Activated B cell treated with CpG ODN at 0.5 μM for 24 hours (primary cell): ENCODE measurements at regions not wholly inside any gene's neighbourhood (a gene's known extent, or its start where the extent isn't known, plus 50 kb on each side); places are given as distances from the start of the nearest gene placed in this dataset.

Experiments
- ATAC-seq: fragments of 200-7000 bp; cut with Tn5 transposase; one replicate; pipeline ENCODE4 v1.10.0; 2021; ENCODE audit warnings: low read depth, mild to moderate bottlenecking, moderate library complexity
- CTCF ChIA-PET: fragments of 350-600 bp; sonication (Branson Sonifier 250); formaldehyde crosslinking; loops from one replicate; lab custom pipeline; 2021; ENCODE audit warnings: antibody characterized with exemption; lab: Charles Lee
- POLR2A ChIA-PET: fragments of 350-600 bp; sonication (Branson Sonifier 250); formaldehyde crosslinking; loops from one replicate; lab custom pipeline; 2021; ENCODE audit warnings: antibody characterized with exemption; lab: Charles Lee
- DNase-seq: peaks from one replicate; pipeline ENCODE4 v3.0.0; 2022
- H3K27ac Mint-ChIP-seq: one replicate; pipeline ENCODE4 v1.8.0; 2020; ENCODE audit warnings: mixed read lengths
- H3K27me3 Mint-ChIP-seq: one replicate; pipeline ENCODE4 v1.8.0; 2021; ENCODE audit warnings: mixed read lengths
- H3K36me3 Mint-ChIP-seq: one replicate; pipeline ENCODE4 v1.8.0; 2021; ENCODE audit warnings: low read depth, mixed read lengths
- H3K4me1 Mint-ChIP-seq: one replicate; pipeline ENCODE4 v1.8.0; 2021; ENCODE audit warnings: mixed read lengths
- H3K4me3 Mint-ChIP-seq: one replicate; pipeline ENCODE4 v1.8.0; 2020; ENCODE audit warnings: mild to moderate bottlenecking, mixed read lengths
- H3K9me3 Mint-ChIP-seq: one replicate; pipeline ENCODE4 v1.8.0; 2020; ENCODE audit warnings: mixed read lengths
- intact Hi-C: fragments of 100-400 bp; cut with micrococcal nuclease; formaldehyde crosslinking; loops from one replicate; pipeline ENCODE4 v1.15.1; 2024
- TF ChIP-seq, protein P1 (sequence below): fragments of 200-600 bp; IDR thresholded peaks from one replicate; pipeline ENCODE4 v1.8.0; 2022; ENCODE audit warnings: antibody characterized with exemption, mild to moderate bottlenecking

DNA sequence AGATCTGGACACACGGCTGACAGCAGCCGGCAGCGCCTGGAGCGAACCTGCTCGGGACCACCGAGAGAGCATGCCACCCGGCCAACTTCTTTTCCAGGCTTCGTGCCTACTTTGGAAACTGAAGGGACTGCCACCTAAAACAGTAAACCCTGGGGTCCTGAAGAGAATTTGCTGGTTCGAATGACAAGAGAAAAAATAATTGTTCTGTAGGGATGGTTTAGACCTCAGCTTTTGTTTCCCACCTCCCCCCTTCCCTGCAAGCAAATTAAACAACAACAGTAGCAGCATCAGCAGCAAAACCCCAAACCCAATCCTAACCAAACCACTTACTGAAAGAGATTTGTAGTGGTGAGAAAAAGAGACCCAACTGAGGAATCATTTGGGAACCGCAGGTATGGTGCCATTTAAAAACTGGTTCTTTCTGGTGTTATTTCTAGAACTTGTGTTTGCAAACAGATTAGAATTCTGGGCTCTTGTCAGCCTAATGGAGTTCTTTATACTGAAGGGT lies 105.6 kb downstream of the LEPR start:
- peaks cover 37% of the 10 kb centered on the region for H3K27me3 Mint-ChIP-seq
- no peak overlapping the region for H3K27ac Mint-ChIP-seq
- no peaks in the 10 kb centered on the region for H3K4me1 Mint-ChIP-seq
- ChIA-PET POLR2A (no interaction called here), CTCF (no interaction called here)
- TF ChIP-seq, protein P1, sequence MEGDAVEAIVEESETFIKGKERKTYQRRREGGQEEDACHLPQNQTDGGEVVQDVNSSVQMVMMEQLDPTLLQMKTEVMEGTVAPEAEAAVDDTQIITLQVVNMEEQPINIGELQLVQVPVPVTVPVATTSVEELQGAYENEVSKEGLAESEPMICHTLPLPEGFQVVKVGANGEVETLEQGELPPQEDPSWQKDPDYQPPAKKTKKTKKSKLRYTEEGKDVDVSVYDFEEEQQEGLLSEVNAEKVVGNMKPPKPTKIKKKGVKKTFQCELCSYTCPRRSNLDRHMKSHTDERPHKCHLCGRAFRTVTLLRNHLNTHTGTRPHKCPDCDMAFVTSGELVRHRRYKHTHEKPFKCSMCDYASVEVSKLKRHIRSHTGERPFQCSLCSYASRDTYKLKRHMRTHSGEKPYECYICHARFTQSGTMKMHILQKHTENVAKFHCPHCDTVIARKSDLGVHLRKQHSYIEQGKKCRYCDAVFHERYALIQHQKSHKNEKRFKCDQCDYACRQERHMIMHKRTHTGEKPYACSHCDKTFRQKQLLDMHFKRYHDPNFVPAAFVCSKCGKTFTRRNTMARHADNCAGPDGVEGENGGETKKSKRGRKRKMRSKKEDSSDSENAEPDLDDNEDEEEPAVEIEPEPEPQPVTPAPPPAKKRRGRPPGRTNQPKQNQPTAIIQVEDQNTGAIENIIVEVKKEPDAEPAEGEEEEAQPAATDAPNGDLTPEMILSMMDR, result no peak
- intact Hi-C loops, result no loop called here
- H3K4me3 Mint-ChIP-seq, result no peak overlapping the region
- ATAC-seq (no peak), DNase-seq (no peak)
- H3K9me3 Mint-ChIP-seq, result no peaks in the 10 kb centered on the region
- no peaks in the 10 kb centered on the region for H3K36me3 Mint-ChIP-seq

DNA sequence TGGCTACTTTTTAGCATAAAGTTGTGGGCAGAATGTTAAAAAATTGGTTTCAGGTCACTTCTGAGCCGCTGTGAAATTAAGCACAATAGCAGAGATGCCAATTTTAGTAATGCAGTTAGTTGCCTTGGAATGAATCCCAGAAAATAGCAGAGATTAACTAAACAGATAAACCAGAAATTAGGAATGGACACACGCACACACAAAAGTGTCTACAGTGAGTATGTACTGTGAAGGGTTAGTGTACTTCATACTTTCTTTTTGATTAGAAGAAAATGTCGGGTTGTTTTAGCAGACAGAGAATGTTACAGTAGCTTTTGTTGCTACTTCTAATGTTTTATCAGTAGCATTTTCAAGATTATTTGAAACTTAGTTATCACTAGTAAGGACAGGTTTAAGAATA lies 106.7 kb downstream of the LEPR start:
- Mint-ChIP-seq H3K9me3 (peaks cover 3% of the 10 kb centered on the region), H3K4me1 (no peaks in the 10 kb centered on the region), H3K27ac (no peak overlapping the region), H3K4me3 (no peak overlapping the region), H3K36me3 (no peaks in the 10 kb centered on the region), H3K27me3 (peaks cover 39% of the 10 kb centered on the region)
- ATAC-seq (no peak), DNase-seq (no peak)
- ChIA-PET POLR2A (no interaction called here), CTCF (no interaction called here)
- intact Hi-C loops, result no loop called here
- TF ChIP-seq, protein P1, result no peak

DNA sequence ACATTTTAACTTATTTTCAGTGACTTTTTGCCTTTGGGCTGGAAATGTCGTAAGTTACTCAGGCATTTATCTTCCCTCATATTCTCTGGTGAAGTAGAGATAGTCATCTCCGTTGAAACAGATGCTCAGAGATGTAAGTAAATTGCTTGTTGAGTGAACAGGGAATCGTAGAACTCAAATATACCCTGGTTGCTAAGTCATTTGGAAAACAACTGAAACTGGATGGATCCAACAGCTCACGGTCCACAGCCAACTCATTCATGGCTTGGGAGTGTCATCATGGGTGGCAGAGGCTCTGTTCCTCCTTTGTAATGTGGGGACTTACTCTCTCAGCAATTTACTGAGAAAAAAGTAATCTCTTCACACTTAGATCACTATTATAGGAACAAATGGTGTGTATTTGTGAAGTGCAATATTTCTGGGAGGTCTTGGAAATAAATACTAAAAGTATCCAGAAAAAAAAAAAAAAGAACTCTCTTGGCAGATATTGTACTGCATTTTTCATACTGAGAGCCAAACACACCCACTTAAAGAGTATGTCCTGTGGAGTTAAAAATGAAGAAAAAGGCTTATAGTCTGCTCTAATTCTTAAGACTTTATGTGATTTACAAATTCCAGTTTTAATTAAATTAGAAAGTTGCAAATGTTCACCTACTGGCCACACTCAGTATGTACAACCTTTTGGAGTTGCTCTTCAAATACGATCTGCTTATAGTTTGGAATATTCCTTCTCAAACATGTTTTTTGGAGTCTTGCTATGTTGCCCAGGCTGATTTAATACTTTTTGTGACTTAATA lies 107.4 kb downstream of the LEPR start:
- intact Hi-C loops, result no loop called here
- ATAC-seq (no peak), DNase-seq (no peak)
- TF ChIP-seq, protein P1, result no peak
- Mint-ChIP-seq H3K36me3 (no peaks in the 10 kb centered on the region), H3K4me3 (no peak overlapping the region), H3K9me3 (peaks cover 8% of the 10 kb centered on the region), H3K4me1 (no peaks in the 10 kb centered on the region), H3K27me3 (peaks cover 42% of the 10 kb centered on the region), H3K27ac (no peak overlapping the region)
- ChIA-PET CTCF (no interaction called here), POLR2A (no interaction called here)

DNA sequence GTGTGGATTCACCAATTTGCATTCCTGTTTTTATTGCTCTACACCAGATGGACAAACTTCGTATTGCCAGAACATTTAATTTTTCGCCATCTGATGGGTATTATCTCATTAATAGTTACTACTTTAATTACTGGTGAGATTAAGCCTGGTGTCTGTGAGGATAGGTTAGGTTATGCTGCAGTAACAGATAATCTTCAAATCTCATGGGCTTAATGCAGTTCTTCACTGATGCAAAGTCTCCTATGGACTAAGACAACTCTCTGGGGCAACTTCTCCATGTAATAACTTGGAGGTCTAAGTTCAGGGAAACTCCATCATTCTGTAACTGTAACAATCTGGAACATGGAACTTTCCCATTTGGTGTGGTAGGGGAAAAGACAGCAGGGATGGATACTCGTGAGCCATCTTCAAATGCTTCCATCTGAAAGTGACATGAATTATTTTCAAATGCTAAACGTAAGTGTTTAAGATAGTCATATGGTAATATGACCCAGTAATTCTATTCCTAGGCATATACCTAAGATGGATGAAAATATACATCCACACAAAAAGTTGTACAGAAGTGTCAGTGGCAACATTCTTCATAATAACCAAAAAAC lies 111.6 kb downstream of the LEPR start:
- no peaks in the 10 kb centered on the region for H3K4me1 Mint-ChIP-seq
- intact Hi-C loops, result no loop called here
- H3K4me3 Mint-ChIP-seq, result no peak overlapping the region
- H3K36me3 Mint-ChIP-seq, result no peaks in the 10 kb centered on the region
- CTCF ChIA-PET, result no interaction called here
- peaks cover 17% of the 10 kb centered on the region for H3K27me3 Mint-ChIP-seq
- POLR2A ChIA-PET, result no interaction called here
- ATAC-seq, result no peak
- peaks cover 8% of the 10 kb centered on the region for H3K9me3 Mint-ChIP-seq
- TF ChIP-seq, protein P1, result no peak
- no peak overlapping the region for H3K27ac Mint-ChIP-seq
- DNase-seq, result no peak

DNA sequence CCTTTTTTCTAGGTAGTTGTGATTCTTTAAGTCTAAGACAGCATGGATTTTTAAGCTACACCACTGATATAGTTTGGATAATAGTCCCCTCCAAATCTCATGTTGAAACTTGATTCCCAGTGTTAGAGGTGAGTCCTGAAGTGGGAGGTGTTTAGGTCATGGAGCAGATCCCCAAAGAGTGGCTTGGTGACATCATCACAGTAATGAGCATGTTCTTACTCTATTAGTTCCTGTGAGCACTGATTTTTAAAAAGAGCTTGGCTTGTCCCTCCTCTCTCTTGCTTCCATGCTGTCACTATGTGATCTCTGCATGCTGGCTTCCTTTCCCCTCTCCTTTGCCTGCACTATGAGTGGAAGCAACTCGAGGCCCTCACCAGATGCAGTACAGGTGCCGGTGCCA lies 115.5 kb downstream of the LEPR start:
- Mint-ChIP-seq H3K4me1 (no peaks in the 10 kb centered on the region), H3K27me3 (peaks cover 6% of the 10 kb centered on the region), H3K27ac (no peak overlapping the region), H3K36me3 (no peaks in the 10 kb centered on the region), H3K4me3 (no peak overlapping the region), H3K9me3 (peaks cover 8% of the 10 kb centered on the region)
- TF ChIP-seq, protein P1, result no peak
- ATAC-seq, result no peak
- ChIA-PET CTCF (no interaction called here), POLR2A (no interaction called here)
- DNase-seq, result no peak
- intact Hi-C loops, result no loop called here
